GM12878 (cell line): ENCODE measurements at regions not wholly inside any gene's neighbourhood (a gene's known extent, or its start where the extent isn't known, plus 50 kb on each side); places are given as distances from the start of the nearest gene placed in this dataset.

Source experiments
- ATAC-seq: fragments of 200-7000 bp; cut with Tn5 transposase; 3 replicates; pipeline ENCODE4 v1.9.1; 2020; ENCODE audit warnings: mild to moderate bottlenecking, moderate library complexity
- BruUV-seq: library from RNA; stranded (reverse); fragments of 400-500 nt; replicated peaks from 2 replicates; lab custom pipeline; 2021; lab: Mats Ljungman, UMichigan
- CTCF ChIA-PET: fragments of 300-600 bp; sonication (Branson Sonifier 250); formaldehyde crosslinking; extraction: SDS; loops from one replicate; lab custom pipeline; 2021; ENCODE audit warnings: inconsistent platforms; lab: Yijun Ruan, JAX
- POLR2A ChIA-PET: fragments of 350-600 bp; formaldehyde crosslinking; extraction: SDS; loops from one replicate; lab custom pipeline; 2021; ENCODE audit warnings: inconsistent platforms; lab: Charles Lee
- RAD21 ChIA-PET: fragments of 300-600 bp; sonication (Branson Sonifier 250); formaldehyde crosslinking; loops from one replicate; lab custom pipeline; 2023; ENCODE audit warnings: antibody characterized with exemption; ENCODE audit not compliant: unreplicated experiment; lab: Charles Lee
- SMC1A ChIA-PET: fragments of 300-600 bp; sonication (Branson Sonifier 250); formaldehyde crosslinking; loops from one replicate; lab custom pipeline; 2023; ENCODE audit not compliant: unreplicated experiment, uncharacterized antibody; lab: Charles Lee
- DNase-seq: peaks from one replicate; pipeline ENCODE4 v3.0.0-alpha.2; 2011; ENCODE audit warnings: low read depth, low spot score
- FAIRE-seq: peaks from 3 replicates; lab custom pipeline; 2011; peaks lifted over from hg19 to GRCh38; lab: Jason Lieb, UNC
- H2AFZ ChIP-seq: 2 replicates; pipeline ENCODE4 v1.6.0; 2011; ENCODE audit warnings: low read depth, low read length, control low read depth; ENCODE audit not compliant: control insufficient read depth
- H3K27ac ChIP-seq: 2 replicates; pipeline ENCODE4 v1.5.1; 2011; ENCODE audit warnings: control low read depth; ENCODE audit not compliant: control insufficient read depth, insufficient read depth
- H3K27me3 ChIP-seq, 2 experiments: replicated peaks in 1 of 2; 2 replicates each; pipeline versions ENCODE4 v1.6.0 to v1.6.1; 2011; ENCODE audit warnings: low read length in 1 of 2; ENCODE audit not compliant: control insufficient read depth in 2 of 2, insufficient read depth in 2 of 2
- H3K36me3 ChIP-seq, 2 experiments: 2 replicates each; pipeline ENCODE4 v1.5.1; 2011; ENCODE audit warnings: low read length in 1 of 2; ENCODE audit not compliant: control insufficient read depth in 2 of 2, insufficient read depth in 2 of 2
- H3K4me1 ChIP-seq: 2 replicates; pipeline ENCODE4 v1.6.1; 2011; ENCODE audit warnings: mild to moderate bottlenecking, low read length, moderate library complexity, mixed read lengths; ENCODE audit not compliant: control insufficient read depth, insufficient read depth
- H3K4me2 ChIP-seq: 2 replicates; pipeline ENCODE4 v1.6.0; 2011; ENCODE audit warnings: control low read depth; ENCODE audit not compliant: control insufficient read depth, insufficient read depth
- H3K4me3 ChIP-seq: fragments of 200-600 bp; sonication (generic); 2 replicates; pipeline ENCODE4 v1.5.1; 2016
- H3K79me2 ChIP-seq: 2 replicates; pipeline ENCODE4 v1.6.0; 2011; ENCODE audit warnings: low read length; ENCODE audit not compliant: control insufficient read depth, insufficient read depth
- H3K9ac ChIP-seq: 2 replicates; pipeline ENCODE4 v1.8.0; 2011; ENCODE audit warnings: low read length, control low read depth, mixed read lengths; ENCODE audit not compliant: control insufficient read depth, insufficient read depth
- H3K9me3 ChIP-seq: replicated peaks from 3 replicates; pipeline ENCODE4 v1.5.1; 2011; ENCODE audit warnings: mild to moderate bottlenecking, low read length; ENCODE audit not compliant: control insufficient read depth, insufficient read depth
- H4K20me1 ChIP-seq: 2 replicates; pipeline ENCODE4 v1.6.0; 2011; ENCODE audit not compliant: control insufficient read depth, insufficient read depth
- ETV6 ChIP-seq, 2 experiments: fragments of 450-650 bp in 1 of 2; IDR thresholded peaks in 1 of 2; conservative IDR thresholded peaks in 1 of 2; 2 replicates each; pipeline ENCODE4 v1.6.1; 2014; ENCODE audit warnings: antibody characterized with exemption in 1 of 2, borderline replicate concordance in 1 of 2, low read depth in 1 of 2, mild to moderate bottlenecking in 1 of 2, moderate library complexity in 1 of 2
- MAX ChIP-seq: IDR thresholded peaks from 2 replicates; pipeline ENCODE4 v1.6.1; 2012; ENCODE audit warnings: low read depth, low read length, improper control_type of control experiment
- MXI1 ChIP-seq: fragments of 150-350 bp; IDR thresholded peaks from 2 replicates; pipeline ENCODE4 v1.6.1; 2011; ENCODE audit warnings: low read depth, mild to moderate bottlenecking, inconsistent platforms, low read length, improper control_type of control experiment
- NFYA ChIP-seq: IDR thresholded peaks from 2 replicates; pipeline ENCODE4 v1.6.1; 2011; ENCODE audit warnings: low read depth, mild to moderate bottlenecking, low read length, improper control_type of control experiment, borderline replicate concordance
- POU2F2 ChIP-seq: IDR thresholded peaks from 3 replicates; pipeline ENCODE4 v1.6.1; 2011; ENCODE audit warnings: low read depth, mild to moderate bottlenecking, low read length, borderline replicate concordance
- ZNF207 ChIP-seq: fragments of 450-650 bp; IDR thresholded peaks from 2 replicates; pipeline ENCODE4 v1.6.1; 2014; ENCODE audit warnings: antibody characterized with exemption, mild to moderate bottlenecking, borderline replicate concordance
- ZSCAN29 ChIP-seq: fragments of 450-650 bp; IDR thresholded peaks from 2 replicates; pipeline ENCODE4 v1.6.1; 2017; ENCODE audit warnings: mild to moderate bottlenecking, moderate library complexity
- in situ Hi-C: fragments of 300-500 bp; cut with MboI; formaldehyde crosslinking; loops from 9 replicates; pipeline ENCODE4 v1.14.3; 2018; ENCODE audit warnings: mixed read lengths
- intact Hi-C: fragments of 100-400 bp; cut with micrococcal nuclease; formaldehyde crosslinking; loops from one replicate; pipeline ENCODE4 v1.14.2; 2022; ENCODE audit not compliant: unreplicated experiment
- TF ChIP-seq, protein P1 (sequence below): fragments of 450-650 bp; IDR thresholded peaks from 2 replicates; pipeline ENCODE4 v1.6.1; 2017; ENCODE audit warnings: mild to moderate bottlenecking, moderate library complexity
- TF ChIP-seq, protein P2 (sequence below): fragments of 450-650 bp; conservative IDR thresholded peaks from 2 replicates; pipeline ENCODE4 v1.6.1; 2017; ENCODE audit warnings: mild to moderate bottlenecking, moderate library complexity
- TF ChIP-seq, protein P3 (sequence below): fragments of 450-650 bp; formaldehyde crosslinking; IDR thresholded peaks from 2 replicates; pipeline ENCODE4 v1.5.0; 2022; ENCODE audit warnings: mild to moderate bottlenecking, missing genetic modification characterization

DNA sequence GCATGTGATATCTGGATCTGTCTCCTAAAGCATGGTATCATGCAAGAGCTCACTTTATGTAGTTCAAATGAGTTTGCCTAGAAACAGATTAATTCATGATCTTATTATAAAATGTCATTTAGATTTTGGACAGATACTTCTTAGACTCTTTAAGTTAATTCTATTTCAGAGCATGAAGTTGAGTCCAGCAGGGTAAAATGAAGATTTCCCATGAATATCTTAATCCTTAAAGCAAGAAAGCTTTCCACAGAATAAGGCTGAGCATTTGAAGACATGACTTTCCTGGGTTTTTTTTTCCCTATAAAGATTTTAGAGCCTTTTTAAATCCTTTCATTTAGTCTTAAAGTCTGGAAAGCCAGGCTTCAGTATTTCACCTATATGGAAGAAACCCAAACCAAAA is 556.0 kb upstream of the GJE1 start:
- ChIA-PET POLR2A (no interaction called here), SMC1A (no interaction called here), RAD21 (no interaction called here), CTCF (interaction anchor here (1.4 kb wide), 1 partner anchor 12 kb away, joined by 3 read pairs; no protein-coding TSS in a partner anchor)
- H3K36me3 ChIP-seq = no peaks in the 10 kb centered on the region
- H4K20me1 ChIP-seq = no peaks in the 10 kb centered on the region
- no peak overlapping the region for H3K9ac ChIP-seq
- H3K79me2 ChIP-seq = no peaks in the 10 kb centered on the region
- H2AFZ ChIP-seq = no peak overlapping the region
- H3K4me2 ChIP-seq = no peak overlapping the region
- no peaks in the 10 kb centered on the region for H3K27me3 ChIP-seq
- H3K27ac ChIP-seq = no peak overlapping the region
- H3K4me1 ChIP-seq = no peaks in the 10 kb centered on the region
- intact Hi-C loops (no loop called here), in situ Hi-C loops (no loop called here)
- H3K9me3 ChIP-seq = no peaks in the 10 kb centered on the region
- no TSS peak for BruUV-seq
- no peak for ATAC-seq
- FAIRE-seq = no peak
- H3K4me3 ChIP-seq = no peak overlapping the region
- no peak for DNase-seq
- TF ChIP-seq, protein P1, sequence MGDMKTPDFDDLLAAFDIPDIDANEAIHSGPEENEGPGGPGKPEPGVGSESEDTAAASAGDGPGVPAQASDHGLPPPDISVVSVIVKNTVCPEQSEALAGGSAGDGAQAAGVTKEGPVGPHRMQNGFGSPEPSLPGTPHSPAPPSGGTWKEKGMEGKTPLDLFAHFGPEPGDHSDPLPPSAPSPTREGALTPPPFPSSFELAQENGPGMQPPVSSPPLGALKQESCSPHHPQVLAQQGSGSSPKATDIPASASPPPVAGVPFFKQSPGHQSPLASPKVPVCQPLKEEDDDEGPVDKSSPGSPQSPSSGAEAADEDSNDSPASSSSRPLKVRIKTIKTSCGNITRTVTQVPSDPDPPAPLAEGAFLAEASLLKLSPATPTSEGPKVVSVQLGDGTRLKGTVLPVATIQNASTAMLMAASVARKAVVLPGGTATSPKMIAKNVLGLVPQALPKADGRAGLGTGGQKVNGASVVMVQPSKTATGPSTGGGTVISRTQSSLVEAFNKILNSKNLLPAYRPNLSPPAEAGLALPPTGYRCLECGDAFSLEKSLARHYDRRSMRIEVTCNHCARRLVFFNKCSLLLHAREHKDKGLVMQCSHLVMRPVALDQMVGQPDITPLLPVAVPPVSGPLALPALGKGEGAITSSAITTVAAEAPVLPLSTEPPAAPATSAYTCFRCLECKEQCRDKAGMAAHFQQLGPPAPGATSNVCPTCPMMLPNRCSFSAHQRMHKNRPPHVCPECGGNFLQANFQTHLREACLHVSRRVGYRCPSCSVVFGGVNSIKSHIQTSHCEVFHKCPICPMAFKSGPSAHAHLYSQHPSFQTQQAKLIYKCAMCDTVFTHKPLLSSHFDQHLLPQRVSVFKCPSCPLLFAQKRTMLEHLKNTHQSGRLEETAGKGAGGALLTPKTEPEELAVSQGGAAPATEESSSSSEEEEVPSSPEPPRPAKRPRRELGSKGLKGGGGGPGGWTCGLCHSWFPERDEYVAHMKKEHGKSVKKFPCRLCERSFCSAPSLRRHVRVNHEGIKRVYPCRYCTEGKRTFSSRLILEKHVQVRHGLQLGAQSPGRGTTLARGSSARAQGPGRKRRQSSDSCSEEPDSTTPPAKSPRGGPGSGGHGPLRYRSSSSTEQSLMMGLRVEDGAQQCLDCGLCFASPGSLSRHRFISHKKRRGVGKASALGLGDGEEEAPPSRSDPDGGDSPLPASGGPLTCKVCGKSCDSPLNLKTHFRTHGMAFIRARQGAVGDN = no peak
- no peak for TF ChIP-seq NFYA
- TF ChIP-seq, protein P2, sequence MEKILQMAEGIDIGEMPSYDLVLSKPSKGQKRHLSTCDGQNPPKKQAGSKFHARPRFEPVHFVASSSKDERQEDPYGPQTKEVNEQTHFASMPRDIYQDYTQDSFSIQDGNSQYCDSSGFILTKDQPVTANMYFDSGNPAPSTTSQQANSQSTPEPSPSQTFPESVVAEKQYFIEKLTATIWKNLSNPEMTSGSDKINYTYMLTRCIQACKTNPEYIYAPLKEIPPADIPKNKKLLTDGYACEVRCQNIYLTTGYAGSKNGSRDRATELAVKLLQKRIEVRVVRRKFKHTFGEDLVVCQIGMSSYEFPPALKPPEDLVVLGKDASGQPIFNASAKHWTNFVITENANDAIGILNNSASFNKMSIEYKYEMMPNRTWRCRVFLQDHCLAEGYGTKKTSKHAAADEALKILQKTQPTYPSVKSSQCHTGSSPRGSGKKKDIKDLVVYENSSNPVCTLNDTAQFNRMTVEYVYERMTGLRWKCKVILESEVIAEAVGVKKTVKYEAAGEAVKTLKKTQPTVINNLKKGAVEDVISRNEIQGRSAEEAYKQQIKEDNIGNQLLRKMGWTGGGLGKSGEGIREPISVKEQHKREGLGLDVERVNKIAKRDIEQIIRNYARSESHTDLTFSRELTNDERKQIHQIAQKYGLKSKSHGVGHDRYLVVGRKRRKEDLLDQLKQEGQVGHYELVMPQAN = no peak
- no peak for TF ChIP-seq ETV6 (conservative IDR thresholded peaks at IDR 0.05 in 1 of 2, IDR thresholded peaks at IDR 0.05 in 1 of 2; ENCODE audit: borderline replicate concordance in 1 of 2, low read depth in 1 of 2)
- no peak for TF ChIP-seq POU2F2
- TF ChIP-seq MXI1 = no peak
- TF ChIP-seq ZSCAN29 = no peak
- no peak for TF ChIP-seq ZNF207
- TF ChIP-seq MAX = no peak
- TF ChIP-seq, protein P3, sequence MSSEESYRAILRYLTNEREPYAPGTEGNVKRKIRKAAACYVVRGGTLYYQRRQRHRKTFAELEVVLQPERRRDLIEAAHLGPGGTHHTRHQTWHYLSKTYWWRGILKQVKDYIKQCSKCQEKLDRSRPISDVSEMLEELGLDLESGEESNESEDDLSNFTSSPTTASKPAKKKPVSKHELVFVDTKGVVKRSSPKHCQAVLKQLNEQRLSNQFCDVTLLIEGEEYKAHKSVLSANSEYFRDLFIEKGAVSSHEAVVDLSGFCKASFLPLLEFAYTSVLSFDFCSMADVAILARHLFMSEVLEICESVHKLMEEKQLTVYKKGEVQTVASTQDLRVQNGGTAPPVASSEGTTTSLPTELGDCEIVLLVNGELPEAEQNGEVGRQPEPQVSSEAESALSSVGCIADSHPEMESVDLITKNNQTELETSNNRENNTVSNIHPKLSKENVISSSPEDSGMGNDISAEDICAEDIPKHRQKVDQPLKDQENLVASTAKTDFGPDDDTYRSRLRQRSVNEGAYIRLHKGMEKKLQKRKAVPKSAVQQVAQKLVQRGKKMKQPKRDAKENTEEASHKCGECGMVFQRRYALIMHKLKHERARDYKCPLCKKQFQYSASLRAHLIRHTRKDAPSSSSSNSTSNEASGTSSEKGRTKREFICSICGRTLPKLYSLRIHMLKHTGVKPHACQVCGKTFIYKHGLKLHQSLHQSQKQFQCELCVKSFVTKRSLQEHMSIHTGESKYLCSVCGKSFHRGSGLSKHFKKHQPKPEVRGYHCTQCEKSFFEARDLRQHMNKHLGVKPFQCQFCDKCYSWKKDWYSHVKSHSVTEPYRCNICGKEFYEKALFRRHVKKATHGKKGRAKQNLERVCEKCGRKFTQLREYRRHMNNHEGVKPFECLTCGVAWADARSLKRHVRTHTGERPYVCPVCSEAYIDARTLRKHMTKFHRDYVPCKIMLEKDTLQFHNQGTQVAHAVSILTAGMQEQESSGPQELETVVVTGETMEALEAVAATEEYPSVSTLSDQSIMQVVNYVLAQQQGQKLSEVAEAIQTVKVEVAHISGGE (CRISPR knock-in tag) = no peak
